Activated CD4-positive, alpha-beta memory T cell treated with anti-CD3 and anti-CD28 coated beads for 36 hours (primary cell): ENCODE measurements at regions not wholly inside any gene's neighbourhood (a gene's known extent, or its start where the extent isn't known, plus 50 kb on each side); places are given as distances from the start of the nearest gene placed in this dataset.

ENCODE experiments used
- CTCF ChIA-PET: fragments of 350-600 bp; sonication (Branson Sonifier 250); formaldehyde crosslinking; loops from one replicate; lab custom pipeline; 2021; ENCODE audit warnings: antibody characterized with exemption, inconsistent platforms; lab: Charles Lee
- POLR2A ChIA-PET: fragments of 350-600 bp; sonication (Branson Sonifier 250); formaldehyde crosslinking; loops from one replicate; lab custom pipeline; 2021; ENCODE audit warnings: antibody characterized with exemption; lab: Charles Lee
- DNase-seq: peaks from one replicate; pipeline ENCODE4 v3.0.0-alpha.2; 2020
- H3K27ac Mint-ChIP-seq: one replicate; pipeline ENCODE4 v1.8.0; 2021; ENCODE audit warnings: mixed read lengths
- H3K27me3 Mint-ChIP-seq: one replicate; pipeline ENCODE4 v1.8.0; 2021; ENCODE audit warnings: mixed read lengths
- H3K36me3 Mint-ChIP-seq: one replicate; pipeline ENCODE4 v1.8.0; 2021; ENCODE audit warnings: mixed read lengths
- H3K4me1 Mint-ChIP-seq: one replicate; pipeline ENCODE4 v1.8.0; 2021; ENCODE audit warnings: low read depth, mixed read lengths
- H3K4me3 Mint-ChIP-seq: one replicate; pipeline ENCODE4 v1.8.0; 2021; ENCODE audit warnings: mild to moderate bottlenecking, mixed read lengths
- H3K9me3 Mint-ChIP-seq: one replicate; pipeline ENCODE4 v1.8.0; 2021; ENCODE audit warnings: mixed read lengths
- intact Hi-C: fragments of 100-400 bp; cut with micrococcal nuclease; formaldehyde crosslinking; loops from one replicate; pipeline ENCODE4 v1.15.1; 2023

DNA sequence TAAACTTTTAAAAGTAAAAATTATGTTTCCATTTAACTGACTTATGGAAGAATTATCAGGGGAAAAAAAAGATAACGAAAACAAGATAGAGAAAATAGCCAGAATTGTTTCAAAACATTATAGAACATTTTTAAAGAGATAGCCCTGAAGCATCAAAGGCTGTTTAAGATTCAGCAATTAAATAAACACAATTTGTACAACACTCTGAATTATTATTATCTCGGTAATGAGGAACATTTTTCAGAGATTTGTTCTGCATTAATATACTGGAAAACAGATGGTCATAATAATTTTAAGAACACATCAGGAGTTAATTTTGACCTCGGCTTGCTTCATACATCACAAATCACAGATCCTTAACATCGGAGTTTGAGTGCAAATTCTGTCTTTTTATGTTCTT is 643.8 kb downstream of the SORCS1 start:
- DNase-seq = no peak
- H3K27me3 Mint-ChIP-seq = no peaks in the 10 kb centered on the region
- CTCF ChIA-PET = no interaction called here
- POLR2A ChIA-PET = no interaction called here
- no peak overlapping the region for H3K4me3 Mint-ChIP-seq
- no peak overlapping the region for H3K27ac Mint-ChIP-seq
- intact Hi-C loops = no loop called here
- no peaks in the 10 kb centered on the region for H3K36me3 Mint-ChIP-seq
- peaks cover 11% of the 10 kb centered on the region for H3K9me3 Mint-ChIP-seq
- no peaks in the 10 kb centered on the region for H3K4me1 Mint-ChIP-seq

DNA sequence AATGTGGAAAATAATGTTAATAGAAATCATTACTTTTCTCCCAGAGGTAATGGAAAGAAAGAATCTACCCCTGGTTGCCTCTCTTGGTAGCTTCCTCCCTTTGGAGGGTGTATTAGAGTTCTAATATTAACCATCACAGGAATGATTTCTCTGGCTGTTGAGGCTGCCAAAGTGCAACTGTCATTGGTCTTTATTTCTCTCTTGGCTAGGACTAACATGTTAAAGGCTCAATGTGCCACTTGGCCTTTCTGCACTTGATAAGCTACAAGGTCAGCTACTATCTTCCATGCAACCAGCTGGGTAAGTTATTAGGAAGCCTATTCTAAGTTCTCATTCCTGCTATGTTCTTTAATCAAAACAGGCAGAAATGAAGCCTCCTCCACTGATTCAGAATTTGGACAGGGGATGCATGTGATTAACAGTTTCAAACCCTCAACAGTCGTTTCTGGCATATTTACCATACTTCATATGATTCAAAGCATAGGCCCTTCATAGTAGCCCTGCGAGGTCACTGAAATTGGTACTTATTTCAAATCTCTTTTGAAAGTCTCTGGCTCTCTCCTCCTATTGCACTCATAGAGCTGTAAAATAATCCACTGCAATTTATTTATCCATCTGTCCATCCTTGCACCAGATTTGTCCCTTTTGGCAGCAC is 645.0 kb downstream of the SORCS1 start:
- Mint-ChIP-seq H3K4me1 (no peaks in the 10 kb centered on the region), H3K9me3 (peaks cover 11% of the 10 kb centered on the region), H3K27ac (no peak overlapping the region), H3K27me3 (no peaks in the 10 kb centered on the region), H3K4me3 (no peak overlapping the region), H3K36me3 (no peaks in the 10 kb centered on the region)
- CTCF ChIA-PET = no interaction called here
- POLR2A ChIA-PET = no interaction called here
- no peak for DNase-seq
- intact Hi-C loops = no loop called here

GRCh38 chr10:106515206-106515790 is 649.2 kb downstream of the SORCS1 start:
- POLR2A ChIA-PET = no interaction called here
- CTCF ChIA-PET = no interaction called here
- Mint-ChIP-seq H3K27ac (no peak overlapping the region), H3K4me1 (no peaks in the 10 kb centered on the region), H3K27me3 (no peaks in the 10 kb centered on the region), H3K4me3 (no peak overlapping the region), H3K36me3 (no peaks in the 10 kb centered on the region), H3K9me3 (peaks cover 19% of the 10 kb centered on the region)
- intact Hi-C loops = no loop called here
- DNase-seq = no peak

- intact Hi-C loops = no loop called here
- CTCF ChIA-PET = no interaction called here
- Mint-ChIP-seq H3K4me1 (no peaks in the 10 kb centered on the region), H3K4me3 (no peak overlapping the region), H3K9me3 (peaks cover 13% of the 10 kb centered on the region), H3K27ac (no peak overlapping the region), H3K27me3 (no peaks in the 10 kb centered on the region), H3K36me3 (no peaks in the 10 kb centered on the region)
- no peak for DNase-seq
- POLR2A ChIA-PET = no interaction called here
Measured at GRCh38 chr10:106513352-106513771, 651.1 kb downstream of the SORCS1 start.

DNA sequence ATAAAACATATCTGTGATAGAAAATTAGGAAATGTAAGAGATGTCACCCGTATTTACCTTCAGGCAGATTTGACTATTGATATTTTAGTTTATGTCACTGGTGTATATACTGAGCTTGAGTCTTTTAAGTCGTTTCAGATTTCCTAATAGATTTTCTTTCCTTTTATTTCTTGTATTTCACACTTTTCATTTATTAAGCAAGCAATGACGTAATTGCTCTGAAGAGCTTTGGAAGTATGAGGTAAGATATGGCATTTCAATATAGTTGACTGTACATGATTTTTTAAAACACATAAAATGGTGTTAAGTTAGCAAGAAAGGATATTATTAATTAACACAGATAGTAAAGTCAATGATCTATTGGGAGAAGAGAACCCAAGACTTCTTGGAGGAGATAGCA is 652.6 kb downstream of the SORCS1 start:
- intact Hi-C loops = no loop called here
- Mint-ChIP-seq H3K4me1 (no peaks in the 10 kb centered on the region), H3K27me3 (no peaks in the 10 kb centered on the region), H3K36me3 (no peaks in the 10 kb centered on the region), H3K9me3 (peaks cover 16% of the 10 kb centered on the region), H3K27ac (no peak overlapping the region), H3K4me3 (no peak overlapping the region)
- ChIA-PET POLR2A (no interaction called here), CTCF (no interaction called here)
- no peak for DNase-seq

- no peaks in the 10 kb centered on the region for H3K4me1 Mint-ChIP-seq
- CTCF ChIA-PET = no interaction called here
- peaks cover 13% of the 10 kb centered on the region for H3K9me3 Mint-ChIP-seq
- H3K27ac Mint-ChIP-seq = no peak overlapping the region
- DNase-seq = no peak
- H3K27me3 Mint-ChIP-seq = no peaks in the 10 kb centered on the region
- POLR2A ChIA-PET = no interaction called here
- H3K4me3 Mint-ChIP-seq = no peak overlapping the region
- intact Hi-C loops = no loop called here
- H3K36me3 Mint-ChIP-seq = no peaks in the 10 kb centered on the region
Measured at GRCh38 chr10:106508950-106509349, 655.6 kb downstream of the SORCS1 start.

DNA sequence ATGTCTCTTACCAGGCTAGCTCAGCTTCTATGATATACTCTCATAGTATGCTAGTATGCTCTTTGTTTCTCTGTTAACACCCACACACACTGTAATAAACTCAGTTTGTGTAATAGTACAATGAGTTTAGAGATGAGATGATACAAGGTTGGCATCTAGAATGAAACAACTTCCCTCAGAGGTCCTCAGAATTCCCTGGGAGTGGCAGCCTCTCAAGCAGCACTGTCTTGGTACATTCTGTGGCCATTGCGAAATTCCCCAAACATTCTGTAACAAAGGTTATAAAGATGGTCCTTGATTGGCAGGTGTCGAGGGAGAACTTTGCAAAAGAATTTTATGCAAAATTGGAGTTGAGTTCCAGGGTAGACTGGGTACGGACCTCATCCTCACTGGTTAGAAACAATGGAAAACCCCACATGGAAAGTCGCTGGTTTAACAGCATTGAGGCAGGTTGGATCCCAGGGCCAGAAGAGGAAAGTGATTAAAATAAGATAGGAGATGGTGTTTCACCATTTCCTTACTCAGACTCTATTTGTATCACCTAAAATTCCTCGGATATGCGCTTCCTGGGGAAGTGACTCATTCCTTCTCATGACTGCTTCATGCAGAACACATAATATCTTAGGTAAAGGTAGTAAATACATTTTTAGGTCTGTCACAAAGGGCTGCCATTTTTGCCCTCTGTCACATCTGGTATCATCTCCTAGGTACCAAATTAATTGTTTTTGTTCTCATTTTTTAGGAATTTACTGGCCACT is 657.8 kb downstream of the SORCS1 start:
- Mint-ChIP-seq H3K9me3 (peaks cover 11% of the 10 kb centered on the region), H3K27me3 (no peaks in the 10 kb centered on the region), H3K4me1 (no peaks in the 10 kb centered on the region), H3K36me3 (no peaks in the 10 kb centered on the region), H3K4me3 (no peak overlapping the region), H3K27ac (no peak overlapping the region)
- CTCF ChIA-PET = no interaction called here
- POLR2A ChIA-PET = interaction anchor here (0.6 kb wide), 1 partner anchor 18 kb away, joined by 4 read pairs; no protein-coding TSS in a partner anchor
- DNase-seq = no peak
- intact Hi-C loops = no loop called here

- DNase-seq = no peak
- Mint-ChIP-seq H3K4me3 (no peak overlapping the region), H3K27me3 (no peaks in the 10 kb centered on the region), H3K9me3 (peaks cover 17% of the 10 kb centered on the region), H3K36me3 (no peaks in the 10 kb centered on the region), H3K4me1 (no peaks in the 10 kb centered on the region), H3K27ac (no peak overlapping the region)
- intact Hi-C loops = no loop called here
- ChIA-PET POLR2A (no interaction called here), CTCF (no interaction called here)
Measured at GRCh38 chr10:106504536-106504935, 660.0 kb downstream of the SORCS1 start.

- ChIA-PET CTCF (no interaction called here), POLR2A (no interaction called here)
- Mint-ChIP-seq H3K36me3 (no peaks in the 10 kb centered on the region), H3K27me3 (no peaks in the 10 kb centered on the region), H3K9me3 (peaks cover 20% of the 10 kb centered on the region), H3K4me1 (no peaks in the 10 kb centered on the region), H3K4me3 (no peak overlapping the region), H3K27ac (no peak overlapping the region)
- intact Hi-C loops = no loop called here
- no peak for DNase-seq
Measured at GRCh38 chr10:106502641-106503040, 661.9 kb downstream of the SORCS1 start.

GRCh38 chr10:106500925-106501525 is 663.5 kb downstream of the SORCS1 start:
- DNase-seq = no peak
- ChIA-PET CTCF (no interaction called here), POLR2A (no interaction called here)
- Mint-ChIP-seq H3K36me3 (no peaks in the 10 kb centered on the region), H3K4me1 (no peaks in the 10 kb centered on the region), H3K4me3 (no peak overlapping the region), H3K27ac (no peak overlapping the region), H3K27me3 (no peaks in the 10 kb centered on the region), H3K9me3 (peaks cover 19% of the 10 kb centered on the region)
- intact Hi-C loops = no loop called here

GRCh38 chr10:106500041-106500924 is 664.2 kb downstream of the SORCS1 start:
- H3K27me3 Mint-ChIP-seq = no peaks in the 10 kb centered on the region
- POLR2A ChIA-PET = no interaction called here
- intact Hi-C loops = no loop called here

GRCh38 chr10:106499448-106499847 is 665.1 kb downstream of the SORCS1 start:
- no peaks in the 10 kb centered on the region for H3K27me3 Mint-ChIP-seq
- POLR2A ChIA-PET = no interaction called here
- DNase-seq = no peak
- peaks cover 18% of the 10 kb centered on the region for H3K9me3 Mint-ChIP-seq
- no peak overlapping the region for H3K4me3 Mint-ChIP-seq
- no peak overlapping the region for H3K27ac Mint-ChIP-seq
- H3K36me3 Mint-ChIP-seq = no peaks in the 10 kb centered on the region
- CTCF ChIA-PET = no interaction called here
- no peaks in the 10 kb centered on the region for H3K4me1 Mint-ChIP-seq
- intact Hi-C loops = no loop called here

More at GRCh38 chr10:106500041-106500924, 664.2 kb downstream of the SORCS1 start:
- CTCF ChIA-PET = no interaction called here
- Mint-ChIP-seq H3K9me3 (peaks cover 16% of the 10 kb centered on the region), H3K27ac (no peak overlapping the region), H3K36me3 (no peaks in the 10 kb centered on the region), H3K4me3 (no peak overlapping the region), H3K4me1 (no peaks in the 10 kb centered on the region)
- DNase-seq = no peak
